IMR-90 (cell line): ENCODE measurements at regions not wholly inside any gene's neighbourhood (a gene's known extent, or its start where the extent isn't known, plus 50 kb on each side); places are given as distances from the start of the nearest gene placed in this dataset.

ENCODE experiments used
- POLR2A ChIP-seq: IDR thresholded peaks from 2 replicates; pipeline ENCODE4 v1.6.1; 2012; ENCODE audit warnings: mild to moderate bottlenecking, low read depth, low read length
- SMC3 ChIP-seq: fragments of 150-350 bp; IDR thresholded peaks from 2 replicates; pipeline ENCODE4 v1.6.1; 2016; ENCODE audit warnings: low read depth, mild to moderate bottlenecking, antibody characterized with exemption, low read length, moderate library complexity
- TF ChIP-seq, protein P1 (sequence below): conservative IDR thresholded peaks from 2 replicates; pipeline ENCODE4 v1.5.1; 2012; ENCODE audit warnings: mild to moderate bottlenecking, low read depth, low read length, improper control_type of control experiment

- TF ChIP-seq SMC3 (no peak), POLR2A (no peak)
- TF ChIP-seq, protein P1, sequence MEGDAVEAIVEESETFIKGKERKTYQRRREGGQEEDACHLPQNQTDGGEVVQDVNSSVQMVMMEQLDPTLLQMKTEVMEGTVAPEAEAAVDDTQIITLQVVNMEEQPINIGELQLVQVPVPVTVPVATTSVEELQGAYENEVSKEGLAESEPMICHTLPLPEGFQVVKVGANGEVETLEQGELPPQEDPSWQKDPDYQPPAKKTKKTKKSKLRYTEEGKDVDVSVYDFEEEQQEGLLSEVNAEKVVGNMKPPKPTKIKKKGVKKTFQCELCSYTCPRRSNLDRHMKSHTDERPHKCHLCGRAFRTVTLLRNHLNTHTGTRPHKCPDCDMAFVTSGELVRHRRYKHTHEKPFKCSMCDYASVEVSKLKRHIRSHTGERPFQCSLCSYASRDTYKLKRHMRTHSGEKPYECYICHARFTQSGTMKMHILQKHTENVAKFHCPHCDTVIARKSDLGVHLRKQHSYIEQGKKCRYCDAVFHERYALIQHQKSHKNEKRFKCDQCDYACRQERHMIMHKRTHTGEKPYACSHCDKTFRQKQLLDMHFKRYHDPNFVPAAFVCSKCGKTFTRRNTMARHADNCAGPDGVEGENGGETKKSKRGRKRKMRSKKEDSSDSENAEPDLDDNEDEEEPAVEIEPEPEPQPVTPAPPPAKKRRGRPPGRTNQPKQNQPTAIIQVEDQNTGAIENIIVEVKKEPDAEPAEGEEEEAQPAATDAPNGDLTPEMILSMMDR, result no peak
These were observed 977.7 kb upstream of the LRRTM1 start for GRCh38 chr2:81282151-81282769.
